ENCODE measurements at regions not wholly inside any gene's neighbourhood (a gene's known extent, or its start where the extent isn't known, plus 50 kb on each side); places are given as distances from the start of the nearest gene placed in this dataset.

DNA sequence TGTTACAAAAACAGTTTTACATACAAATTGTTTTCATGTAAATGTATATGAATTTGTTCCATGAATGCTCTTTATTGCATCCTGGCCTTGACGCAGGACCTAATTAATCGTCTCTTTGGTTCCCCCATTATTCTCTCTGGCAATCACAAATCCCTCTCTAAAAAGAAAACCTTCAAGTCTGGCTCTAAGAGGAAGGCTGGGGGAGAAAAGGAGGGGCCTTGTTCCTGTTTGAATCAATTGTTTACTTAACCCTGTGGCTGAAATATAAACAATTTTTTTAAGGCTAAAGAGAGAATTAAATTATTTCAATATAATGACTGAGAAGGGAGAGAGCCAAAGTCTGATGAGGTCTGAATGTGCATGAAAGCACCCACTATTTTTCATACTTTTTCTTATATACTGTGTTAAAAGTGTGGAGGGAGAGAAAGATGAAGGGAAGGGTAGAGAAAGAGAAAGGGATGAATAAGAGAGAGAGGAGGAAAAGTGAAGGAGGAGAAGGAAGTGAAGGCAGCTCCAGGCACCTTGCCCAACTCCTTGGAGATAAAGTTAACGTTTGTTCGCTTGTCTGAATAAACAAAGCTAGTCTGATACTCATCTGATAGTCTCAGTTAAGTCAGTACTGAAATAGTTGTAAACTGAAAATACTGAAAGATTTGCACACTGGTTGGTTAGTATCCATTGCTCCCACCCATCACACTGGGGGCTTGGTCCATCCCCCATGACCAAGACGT, 116.4 kb upstream of the SPDL1 start:
- no peak overlapping the region for H3K27ac ChIP-seq
- no peak for DNase-seq (ENCODE audit: low spot score)
- ChIA-PET CTCF (no interaction called here), POLR2A (ENCODE audit: low non-redundant PET) (interaction anchor here (0.6 kb wide), 1 partner anchor 103 kb away, joined by 8 read pairs; no protein-coding TSS in a partner anchor)
- TF ChIP-seq, protein P1, sequence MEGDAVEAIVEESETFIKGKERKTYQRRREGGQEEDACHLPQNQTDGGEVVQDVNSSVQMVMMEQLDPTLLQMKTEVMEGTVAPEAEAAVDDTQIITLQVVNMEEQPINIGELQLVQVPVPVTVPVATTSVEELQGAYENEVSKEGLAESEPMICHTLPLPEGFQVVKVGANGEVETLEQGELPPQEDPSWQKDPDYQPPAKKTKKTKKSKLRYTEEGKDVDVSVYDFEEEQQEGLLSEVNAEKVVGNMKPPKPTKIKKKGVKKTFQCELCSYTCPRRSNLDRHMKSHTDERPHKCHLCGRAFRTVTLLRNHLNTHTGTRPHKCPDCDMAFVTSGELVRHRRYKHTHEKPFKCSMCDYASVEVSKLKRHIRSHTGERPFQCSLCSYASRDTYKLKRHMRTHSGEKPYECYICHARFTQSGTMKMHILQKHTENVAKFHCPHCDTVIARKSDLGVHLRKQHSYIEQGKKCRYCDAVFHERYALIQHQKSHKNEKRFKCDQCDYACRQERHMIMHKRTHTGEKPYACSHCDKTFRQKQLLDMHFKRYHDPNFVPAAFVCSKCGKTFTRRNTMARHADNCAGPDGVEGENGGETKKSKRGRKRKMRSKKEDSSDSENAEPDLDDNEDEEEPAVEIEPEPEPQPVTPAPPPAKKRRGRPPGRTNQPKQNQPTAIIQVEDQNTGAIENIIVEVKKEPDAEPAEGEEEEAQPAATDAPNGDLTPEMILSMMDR (conservative IDR thresholded peaks at IDR 0.05; ENCODE audit: low read depth): no peak

DNA sequence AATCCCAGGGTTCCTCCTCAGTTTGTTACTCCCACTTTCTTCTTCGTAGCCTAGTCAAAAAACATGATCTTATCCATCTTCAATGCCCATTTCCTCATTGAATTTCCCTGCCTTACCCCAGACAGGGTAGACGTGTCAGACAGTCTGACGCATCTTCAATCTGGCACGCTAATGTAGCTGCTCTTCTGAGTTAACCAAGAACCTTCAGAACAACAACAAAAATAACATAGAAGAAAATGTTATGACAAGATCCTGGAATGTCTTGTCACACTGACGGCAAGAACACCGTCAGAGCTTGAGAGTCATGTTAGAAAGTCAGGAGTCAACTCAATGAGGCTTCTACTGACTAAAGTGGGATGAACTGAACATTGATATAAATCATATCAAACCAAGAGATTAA, 122.7 kb upstream of the SPDL1 start:
- ChIA-PET POLR2A (ENCODE audit: low non-redundant PET) (no interaction called here), CTCF (no interaction called here)
- TF ChIP-seq, protein P1 (conservative IDR thresholded peaks at IDR 0.05; ENCODE audit: low read depth): no peak
- DNase-seq (ENCODE audit: low spot score): no peak
- H3K27ac ChIP-seq: no peak overlapping the region

DNA sequence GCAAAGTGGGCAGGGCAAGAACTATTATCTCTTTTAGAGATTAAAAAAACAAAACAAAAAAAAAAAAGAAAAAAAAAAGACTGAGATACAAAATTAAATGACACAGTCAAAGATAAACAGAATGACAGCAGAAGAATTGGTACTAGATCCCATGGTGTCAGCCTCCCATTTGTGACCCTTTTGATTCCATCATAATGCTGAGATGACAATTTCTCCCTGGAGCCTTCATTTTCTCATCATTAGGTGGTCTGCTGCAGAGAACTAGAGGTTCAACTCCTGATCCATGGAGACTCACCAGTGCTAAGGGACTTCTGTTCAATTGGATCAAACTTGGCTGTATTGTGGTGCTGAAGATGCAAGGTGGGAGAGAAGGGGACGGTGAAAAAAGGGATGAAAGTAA, 123.5 kb upstream of the SPDL1 start:
- no peak for DNase-seq (ENCODE audit: low spot score)
- POLR2A ChIA-PET (ENCODE audit: low non-redundant PET): interaction anchor here (0.6 kb wide), 1 partner anchor 9 kb away, joined by 3 read pairs; no protein-coding TSS in a partner anchor
- H3K27ac ChIP-seq: no peak overlapping the region
- CTCF ChIA-PET: no interaction called here
- TF ChIP-seq, protein P1 (conservative IDR thresholded peaks at IDR 0.05; ENCODE audit: low read depth): no peak

DNA sequence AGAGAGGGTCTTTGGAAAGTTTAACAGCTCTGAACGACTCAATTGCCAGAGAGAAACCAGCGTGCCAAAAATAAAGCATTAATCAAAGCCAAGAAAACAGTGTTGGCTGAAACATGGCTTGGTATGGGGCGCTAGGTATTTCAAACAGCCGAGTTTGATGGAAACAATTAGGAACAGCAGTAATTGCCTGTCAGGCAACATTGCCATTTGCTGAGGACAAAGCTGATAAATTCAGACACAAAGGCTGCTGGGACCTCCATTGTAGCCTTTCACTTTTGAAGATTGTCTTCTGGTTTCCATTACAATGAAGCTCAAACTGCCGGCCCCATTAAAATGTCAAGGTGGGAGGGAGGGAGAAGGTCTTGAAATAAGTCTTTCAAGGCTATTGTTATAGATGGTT, 125.4 kb upstream of the SPDL1 start:
- ChIA-PET CTCF (no interaction called here), POLR2A (ENCODE audit: low non-redundant PET) (no interaction called here)
- DNase-seq (ENCODE audit: low spot score): no peak
- no peak overlapping the region for H3K27ac ChIP-seq
- TF ChIP-seq, protein P1 (conservative IDR thresholded peaks at IDR 0.05; ENCODE audit: low read depth): no peak

DNA sequence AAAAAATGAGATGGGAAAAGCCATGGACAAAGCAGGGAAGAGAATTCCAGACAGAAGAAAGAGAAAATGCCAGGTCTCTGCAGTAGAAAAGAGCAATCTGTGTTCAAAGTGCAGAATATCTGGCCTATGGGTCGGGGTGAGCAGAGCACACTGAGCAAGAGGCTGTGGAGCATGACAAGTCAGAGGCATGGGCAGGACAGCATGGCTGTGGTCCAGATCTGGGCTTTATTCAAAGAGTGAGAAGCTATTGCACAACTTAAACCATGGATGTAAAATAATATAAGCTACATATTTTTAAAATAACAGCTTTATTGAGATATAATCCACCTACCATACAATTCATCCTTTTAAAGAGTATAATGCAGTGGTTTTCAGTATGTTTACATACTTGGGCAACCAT, 133.1 kb upstream of the SPDL1 start:
- ChIA-PET CTCF (no interaction called here), POLR2A (ENCODE audit: low non-redundant PET) (interaction anchor here (0.6 kb wide), 1 partner anchor 9 kb away, joined by 3 read pairs; no protein-coding TSS in a partner anchor)
- no peak for DNase-seq (ENCODE audit: low spot score)
- H3K27ac ChIP-seq: no peak overlapping the region
- TF ChIP-seq, protein P1 (conservative IDR thresholded peaks at IDR 0.05; ENCODE audit: low read depth): no peak

DNA sequence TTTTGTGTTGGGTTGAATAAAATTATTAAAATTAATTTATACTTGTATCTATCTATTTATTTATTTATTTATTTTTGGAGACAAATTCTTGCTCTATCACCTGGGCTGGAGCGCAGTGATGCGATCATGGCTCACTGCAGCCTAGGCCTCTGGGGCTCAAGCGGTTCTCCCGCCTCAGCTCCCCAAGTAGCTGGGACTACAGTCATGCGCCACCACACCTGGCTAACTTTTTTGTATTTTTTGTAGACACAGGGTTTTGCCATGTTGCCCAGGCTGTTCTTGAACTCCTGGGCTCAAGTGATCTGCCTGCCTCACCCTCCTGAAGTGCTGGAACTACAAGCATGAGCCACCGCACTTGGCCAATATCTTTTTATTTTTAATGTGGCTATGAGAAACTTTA, 134.7 kb upstream of the SPDL1 start:
- no peak overlapping the region for H3K27ac ChIP-seq
- CTCF ChIA-PET: no interaction called here
- DNase-seq (ENCODE audit: low spot score): no peak
- POLR2A ChIA-PET (ENCODE audit: low non-redundant PET): no interaction called here
- TF ChIP-seq, protein P1 (conservative IDR thresholded peaks at IDR 0.05; ENCODE audit: low read depth): no peak
